Activated T-helper 1 cell treated with anti-CD3 and anti-CD28 coated beads, Interleukin-2, amount 50 U/mL, for 16 hours (primary cell): ENCODE measurements at regions not wholly inside any gene's neighbourhood (a gene's known extent, or its start where the extent isn't known, plus 50 kb on each side); places are given as distances from the start of the nearest gene placed in this dataset.

Experiments used
- DNase-seq, 2 donors: peaks; one replicate each; pipeline ENCODE4 v3.0.0-alpha.2; 2020; ENCODE audit warnings: low read depth in 1 of 2, low spot score in 1 of 2

- no peak for DNase-seq
Measured at GRCh38 chr1:224846119-224846907, 83.2 kb upstream of the DNAH14 start.

GRCh38 chr1:224850446-224850845 lies 79.0 kb upstream of the DNAH14 start:
- DNase-seq, result no peak

- DNase-seq, result peak; percentile 9 to 15
Measured at GRCh38 chr1:224851210-224851847, 78.1 kb upstream of the DNAH14 start.

GRCh38 chr1:224851848-224852261 lies 77.6 kb upstream of the DNAH14 start:
- no peak for DNase-seq

- DNase-seq, result no peak
Measured at GRCh38 chr1:224852901-224853568, 76.4 kb upstream of the DNAH14 start.

GRCh38 chr1:224856973-224857372 lies 72.5 kb upstream of the DNAH14 start:
- no peak for DNase-seq

- DNase-seq, result no peak
Measured at GRCh38 chr1:224859651-224860050, 69.8 kb upstream of the DNAH14 start.

- no peak for DNase-seq
Measured at GRCh38 chr1:224860488-224861338, 68.8 kb upstream of the DNAH14 start.

- no peak for DNase-seq
Measured at GRCh38 chr1:224861339-224861716, 68.1 kb upstream of the DNAH14 start.

GRCh38 chr1:224863486-224863885 lies 66.0 kb upstream of the DNAH14 start:
- DNase-seq, result no peak

GRCh38 chr1:224864006-224864405 lies 65.5 kb upstream of the DNAH14 start:
- no peak for DNase-seq

GRCh38 chr1:224865510-224865909 lies 64.0 kb upstream of the DNAH14 start:
- DNase-seq, result no peak

GRCh38 chr1:224866940-224867339 lies 62.5 kb upstream of the DNAH14 start:
- no peak for DNase-seq

GRCh38 chr1:224867715-224868114 lies 61.8 kb upstream of the DNAH14 start:
- no peak for DNase-seq

GRCh38 chr1:224872832-224873433 lies 56.5 kb upstream of the DNAH14 start:
- DNase-seq, result no peak

- no peak for DNase-seq
Measured at GRCh38 chr1:224873434-224874369, 55.8 kb upstream of the DNAH14 start.

GRCh38 chr1:224874775-224875174 lies 54.7 kb upstream of the DNAH14 start:
- no peak for DNase-seq

- no peak for DNase-seq
Measured at GRCh38 chr1:224879162-224879803, 50.2 kb upstream of the DNAH14 start.
